ENCODE measurements at regions not wholly inside any gene's neighbourhood (a gene's known extent, or its start where the extent isn't known, plus 50 kb on each side); places are given as distances from the start of the nearest gene placed in this dataset.

DNA sequence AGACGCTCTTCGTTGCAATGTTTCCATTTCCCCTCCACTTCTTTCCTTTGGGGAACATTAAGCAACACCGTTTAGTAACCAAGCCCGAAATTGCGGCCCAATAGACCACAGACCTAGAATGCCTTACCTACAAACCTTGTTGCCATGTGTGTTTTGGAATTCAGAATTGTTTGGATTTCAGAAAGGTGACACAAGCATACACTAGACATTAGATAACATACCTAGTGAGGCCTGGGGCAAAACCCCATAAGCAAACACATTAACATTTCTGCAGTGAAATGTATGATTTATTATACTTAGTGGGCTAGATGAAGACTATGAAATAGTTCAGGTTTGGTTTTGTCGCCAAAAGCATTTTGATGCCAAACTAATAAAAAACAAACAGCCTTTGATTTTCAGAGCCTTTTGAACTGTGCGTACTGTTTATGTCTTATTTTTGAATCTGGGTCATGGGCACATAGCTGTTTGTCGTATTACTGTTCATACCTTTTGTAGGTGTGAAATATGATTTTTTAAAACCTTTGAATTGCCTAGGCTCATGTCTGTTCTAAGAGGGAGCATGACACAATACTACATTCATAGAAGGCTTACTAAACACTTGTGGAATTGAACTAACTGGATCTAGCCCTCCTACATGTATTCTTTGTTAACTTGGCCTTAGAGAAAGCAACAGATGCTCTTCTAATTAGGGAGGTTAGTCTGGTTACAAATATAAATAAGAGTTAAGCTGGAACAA, 88.6 kb upstream of the TMEM164 start:
- CTCF ChIA-PET = no interaction called here
- Mint-ChIP-seq H3K27ac (no peak overlapping the region), H3K4me1 (no peaks in the 10 kb centered on the region), H3K4me3 (no peak overlapping the region), H3K9me3 (ENCODE audit: insufficient read depth) (no peaks in the 10 kb centered on the region), H3K27me3 (peaks cover 4% of the 10 kb centered on the region)
- no peaks in the 10 kb centered on the region for H4K20me1 ChIP-seq (ENCODE audit: control insufficient read depth, insufficient read depth, low read length, poor library complexity, severe bottlenecking)
- TF ChIP-seq EZH2 (IDR thresholded peaks at IDR 0.05; ENCODE audit: borderline replicate concordance, insufficient read depth, low read depth, low read length, poor library complexity, severe bottlenecking) (no peak), CTCF (IDR thresholded peaks at IDR 0.05) (no peak)
- no peak overlapping the region for H3K9ac ChIP-seq (ENCODE audit: low read length)
- no peak overlapping the region for H3K4me2 ChIP-seq (replicated peaks; ENCODE audit: low read depth, low read length, poor library complexity, severe bottlenecking)
- WGBS (ENCODE audit: insufficient coverage) = no CpG with 5 or more reads among the region's 8 CpGs
- H3K4me3 ChIP-seq (ENCODE audit: control extremely low read depth in 1 of 5, extremely low read depth in 1 of 5, insufficient read depth in 1 of 5, low read depth in 2 of 5, low read length in 4 of 5) = no peak overlapping the region
- no peaks in the 10 kb centered on the region for H3K4me1 ChIP-seq (ENCODE audit: control insufficient read depth in 2 of 2, insufficient read depth in 2 of 2, low read length in 2 of 2)
- no peak overlapping the region for H3K27ac ChIP-seq (ENCODE audit: low read length in 2 of 2)
- H3K9me3 ChIP-seq (ENCODE audit: control extremely low read depth in 1 of 3, control insufficient read depth in 2 of 3, insufficient read depth in 1 of 3, low read length in 2 of 3) = no peaks in the 10 kb centered on the region
- intact Hi-C loops (cut with micrococcal nuclease) = no loop called here
- H3K27me3 ChIP-seq (replicated peaks in 1 of 4; ENCODE audit: control extremely low read depth in 1 of 4, control insufficient read depth in 3 of 4, insufficient read depth in 4 of 4, low read length in 3 of 4) = no peaks in the 10 kb centered on the region
- no peaks in the 10 kb centered on the region for H3K79me2 ChIP-seq (ENCODE audit: control insufficient read depth, insufficient read depth, low read length)
- DNase-seq = no peak
- no peak overlapping the region for H2AFZ ChIP-seq (ENCODE audit: insufficient read depth, low read depth, low read length, poor library complexity, severe bottlenecking)
- ATAC-seq (ENCODE audit: low read depth) = no peak
- no peaks in the 10 kb centered on the region for H3K36me3 ChIP-seq (replicated peaks in 1 of 2; ENCODE audit: control extremely low read depth in 1 of 2, control insufficient read depth in 1 of 2, extremely low read depth in 1 of 2, insufficient read depth in 2 of 2, low read length in 1 of 2)
- POLR2A ChIA-PET = no interaction called here

GRCh38 chrX:109918753-109919152, 84.2 kb upstream of the TMEM164 start:
- Mint-ChIP-seq H3K9me3 (ENCODE audit: insufficient read depth) (no peaks in the 10 kb centered on the region), H3K27ac (no peak overlapping the region), H3K27me3 (no peaks in the 10 kb centered on the region), H3K4me3 (no peak overlapping the region), H3K4me1 (no peaks in the 10 kb centered on the region)
- Histone ChIP-seq H3K4me3 (ENCODE audit: control extremely low read depth in 1 of 5, extremely low read depth in 1 of 5, insufficient read depth in 1 of 5, low read depth in 2 of 5, low read length in 4 of 5) (no peak overlapping the region), H3K9me3 (ENCODE audit: control extremely low read depth in 1 of 3, control insufficient read depth in 2 of 3, insufficient read depth in 1 of 3, low read length in 2 of 3) (no peaks in the 10 kb centered on the region), H3K36me3 (replicated peaks in 1 of 2; ENCODE audit: control extremely low read depth in 1 of 2, control insufficient read depth in 1 of 2, extremely low read depth in 1 of 2, insufficient read depth in 2 of 2, low read length in 1 of 2) (no peaks in the 10 kb centered on the region), H3K27me3 (replicated peaks in 1 of 4; ENCODE audit: control extremely low read depth in 1 of 4, control insufficient read depth in 3 of 4, insufficient read depth in 4 of 4, low read length in 3 of 4) (no peaks in the 10 kb centered on the region), H3K27ac (ENCODE audit: low read length in 2 of 2) (no peak overlapping the region), H2AFZ (ENCODE audit: insufficient read depth, low read depth, low read length, poor library complexity, severe bottlenecking) (no peak overlapping the region), H3K9ac (ENCODE audit: low read length) (no peak overlapping the region), H3K4me2 (replicated peaks; ENCODE audit: low read depth, low read length, poor library complexity, severe bottlenecking) (no peak overlapping the region), H3K4me1 (ENCODE audit: control insufficient read depth in 2 of 2, insufficient read depth in 2 of 2, low read length in 2 of 2) (no peaks in the 10 kb centered on the region), H4K20me1 (ENCODE audit: control insufficient read depth, insufficient read depth, low read length, poor library complexity, severe bottlenecking) (no peaks in the 10 kb centered on the region), H3K79me2 (ENCODE audit: control insufficient read depth, insufficient read depth, low read length) (no peaks in the 10 kb centered on the region)
- TF ChIP-seq EZH2 (IDR thresholded peaks at IDR 0.05; ENCODE audit: borderline replicate concordance, insufficient read depth, low read depth, low read length, poor library complexity, severe bottlenecking) (no peak), CTCF (IDR thresholded peaks at IDR 0.05) (no peak)
- DNase-seq = no peak
- intact Hi-C loops (cut with micrococcal nuclease) = no loop called here
- ChIA-PET CTCF (no interaction called here), POLR2A (no interaction called here)
- WGBS (ENCODE audit: insufficient coverage) = no CpG with 5 or more reads among the region's 1 CpG
- ATAC-seq (ENCODE audit: low read depth) = no peak

Data from B cell (primary cell).